ENCODE measurements at regions not wholly inside any gene's neighbourhood (a gene's known extent, or its start where the extent isn't known, plus 50 kb on each side); places are given as distances from the start of the nearest gene placed in this dataset.
A peak's percentile ranks its signal among the peaks of the same experiment; 100 is the strongest.

DNA sequence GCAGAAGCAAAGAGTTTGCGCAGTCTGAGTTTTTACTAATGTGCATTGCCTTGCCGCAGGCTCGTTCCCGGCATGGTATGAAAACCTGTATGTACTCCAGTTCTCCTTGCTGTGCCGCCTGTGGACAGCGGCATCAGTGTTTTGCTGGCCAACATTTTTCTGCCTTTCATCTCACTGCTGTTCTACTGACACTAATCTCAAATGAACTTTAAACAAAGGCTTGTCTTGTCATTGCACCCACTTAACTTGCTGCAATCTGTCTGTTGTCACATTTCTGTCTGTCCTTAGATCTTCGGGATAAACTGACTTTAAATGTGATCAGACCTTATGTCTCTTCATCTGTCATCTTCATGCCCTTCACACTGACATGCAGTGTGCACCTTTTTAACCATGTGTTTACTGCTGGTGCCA is 71.7 kb upstream of the ZNRF2 start:
- Histone ChIP-seq H3K4me1 (ENCODE audit: control insufficient read depth in 2 of 2, insufficient read depth in 2 of 2, low read length in 1 of 2) (no peaks in the 10 kb centered on the region), H3K4me3 (ENCODE audit: low read depth in 1 of 2, low read length in 2 of 2) (no peak overlapping the region), H3K27me3 (ENCODE audit: control insufficient read depth in 1 of 2, insufficient read depth in 2 of 2, low read length in 2 of 2) (no peaks in the 10 kb centered on the region), H3K36me3 (ENCODE audit: control insufficient read depth in 2 of 2, insufficient read depth in 2 of 2, low read length in 1 of 2) (no peaks in the 10 kb centered on the region), H3K9me3 (ENCODE audit: control insufficient read depth in 2 of 2, insufficient read depth in 1 of 2, low read depth in 1 of 2, low read length in 1 of 2) (no peaks in the 10 kb centered on the region), H3K27ac (ENCODE audit: low read depth in 2 of 2, low read length in 1 of 2) (no peak overlapping the region)
- WGBS, 2 donors: 57 to 60% methylated on average over 7 of the region's 7 CpGs

DNA sequence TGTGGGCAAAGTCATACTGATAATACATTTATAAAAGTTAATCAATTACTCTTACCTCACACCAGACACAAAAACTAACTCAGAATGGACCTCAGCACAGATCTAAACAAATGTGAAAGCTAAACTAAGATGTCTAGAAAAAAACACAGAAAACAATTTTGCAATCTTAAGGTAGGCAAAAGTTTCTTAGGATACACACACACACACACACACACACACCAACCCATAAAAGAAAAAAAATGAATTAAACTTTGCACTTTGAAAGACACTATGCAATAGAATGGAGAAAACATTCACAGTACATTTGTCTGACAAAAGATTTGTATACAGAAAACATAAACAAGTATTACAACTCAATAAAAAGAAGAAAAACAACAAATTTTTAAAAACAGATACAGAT is 70.8 kb upstream of the ZNRF2 start:
- Histone ChIP-seq H3K27ac (ENCODE audit: low read depth in 2 of 2, low read length in 1 of 2) (no peak overlapping the region), H3K27me3 (ENCODE audit: control insufficient read depth in 1 of 2, insufficient read depth in 2 of 2, low read length in 2 of 2) (no peaks in the 10 kb centered on the region), H3K4me3 (ENCODE audit: low read depth in 1 of 2, low read length in 2 of 2) (no peak overlapping the region), H3K9me3 (ENCODE audit: control insufficient read depth in 2 of 2, insufficient read depth in 1 of 2, low read depth in 1 of 2, low read length in 1 of 2) (no peaks in the 10 kb centered on the region), H3K4me1 (ENCODE audit: control insufficient read depth in 2 of 2, insufficient read depth in 2 of 2, low read length in 1 of 2) (no peaks in the 10 kb centered on the region), H3K36me3 (ENCODE audit: control insufficient read depth in 2 of 2, insufficient read depth in 2 of 2, low read length in 1 of 2) (no peaks in the 10 kb centered on the region)

GRCh38 chr7:30214651-30215137 is 69.7 kb upstream of the ZNRF2 start:
- Histone ChIP-seq H3K27ac (ENCODE audit: low read depth in 2 of 2, low read length in 1 of 2) (no peak overlapping the region), H3K27me3 (ENCODE audit: control insufficient read depth in 1 of 2, insufficient read depth in 2 of 2, low read length in 2 of 2) (no peaks in the 10 kb centered on the region), H3K4me1 (ENCODE audit: control insufficient read depth in 2 of 2, insufficient read depth in 2 of 2, low read length in 1 of 2) (no peaks in the 10 kb centered on the region), H3K36me3 (ENCODE audit: control insufficient read depth in 2 of 2, insufficient read depth in 2 of 2, low read length in 1 of 2) (no peaks in the 10 kb centered on the region), H3K9me3 (ENCODE audit: control insufficient read depth in 2 of 2, insufficient read depth in 1 of 2, low read depth in 1 of 2, low read length in 1 of 2) (no peaks in the 10 kb centered on the region), H3K4me3 (ENCODE audit: low read depth in 1 of 2, low read length in 2 of 2) (no peak overlapping the region)
- WGBS, 2 donors: 92 to 93% methylated on average over 8 of the region's 8 CpGs

DNA sequence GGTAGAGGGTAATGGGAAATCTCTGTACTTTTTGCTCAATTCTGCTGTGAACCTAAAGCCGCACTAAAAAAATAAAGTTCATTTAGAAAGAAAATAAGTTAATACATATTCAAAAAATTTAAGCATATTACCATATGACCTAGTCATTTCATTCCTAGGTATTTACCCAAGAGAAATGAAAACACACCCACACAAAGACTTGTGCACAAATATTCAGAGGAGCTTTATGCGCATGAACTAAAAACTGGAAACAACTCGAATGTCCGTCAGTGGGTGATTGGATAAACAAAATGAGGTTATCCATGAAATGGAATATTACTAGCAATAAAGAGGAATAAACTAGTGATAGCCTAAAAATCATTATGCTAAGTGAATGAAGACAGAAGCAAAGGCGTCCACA is 62.6 kb upstream of the ZNRF2 start:
- Histone ChIP-seq H3K36me3 (ENCODE audit: control insufficient read depth in 2 of 2, insufficient read depth in 2 of 2, low read length in 1 of 2) (no peaks in the 10 kb centered on the region), H3K9me3 (ENCODE audit: control insufficient read depth in 2 of 2, insufficient read depth in 1 of 2, low read depth in 1 of 2, low read length in 1 of 2) (no peaks in the 10 kb centered on the region), H3K27ac (ENCODE audit: low read depth in 2 of 2, low read length in 1 of 2) (no peak overlapping the region), H3K4me3 (ENCODE audit: low read depth in 1 of 2, low read length in 2 of 2) (no peak overlapping the region), H3K27me3 (ENCODE audit: control insufficient read depth in 1 of 2, insufficient read depth in 2 of 2, low read length in 2 of 2) (no peaks in the 10 kb centered on the region), H3K4me1 (ENCODE audit: control insufficient read depth in 2 of 2, insufficient read depth in 2 of 2, low read length in 1 of 2) (peaks cover 2 to 8% of the 10 kb centered on the region in 2 donors)
- WGBS, 2 donors: 91 to 95% methylated on average over 5 of the region's 5 CpGs

DNA sequence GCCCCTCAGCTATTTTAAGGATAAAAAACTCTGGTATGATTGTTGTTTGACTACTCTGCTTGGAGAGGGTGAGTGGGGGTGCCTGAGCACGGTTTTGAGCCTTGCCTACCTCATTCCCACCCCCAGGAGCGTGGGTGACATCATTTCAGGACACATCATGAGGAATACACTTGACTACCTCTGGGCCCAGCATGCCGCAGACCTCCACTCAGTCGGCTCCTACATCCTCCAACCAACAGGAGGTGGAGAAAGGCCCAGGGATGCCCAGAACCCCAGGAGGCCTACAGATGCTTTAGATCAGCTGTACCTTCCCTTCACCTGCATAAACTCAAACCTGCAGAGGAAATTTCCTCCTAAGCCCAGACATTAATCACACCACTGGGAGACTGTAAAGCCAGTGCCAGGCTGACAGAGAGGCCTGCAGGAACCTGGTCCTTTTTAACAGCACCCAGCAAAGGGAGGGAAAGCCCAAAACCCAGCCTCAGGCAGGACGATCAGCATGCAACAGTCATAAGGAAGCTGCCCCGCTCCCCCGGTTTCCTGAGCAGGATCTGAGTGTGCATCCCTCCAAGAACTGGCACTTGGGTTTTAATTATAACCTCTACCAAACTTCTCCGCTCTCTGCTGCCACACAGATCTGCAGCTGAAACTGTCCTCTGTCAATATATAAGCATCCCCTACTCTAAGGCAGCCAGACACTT is 61.7 kb upstream of the ZNRF2 start:
- H3K27me3 ChIP-seq (ENCODE audit: control insufficient read depth in 1 of 2, insufficient read depth in 2 of 2, low read length in 2 of 2): no peaks in the 10 kb centered on the region

GRCh38 chr7:30223896-30224295 is 60.5 kb upstream of the ZNRF2 start:
- H3K4me1 ChIP-seq (ENCODE audit: control insufficient read depth in 2 of 2, insufficient read depth in 2 of 2, low read length in 1 of 2): peaks cover 2 to 11% of the 10 kb centered on the region in 2 donors
- no peak overlapping the region for H3K4me3 ChIP-seq (ENCODE audit: low read depth in 1 of 2, low read length in 2 of 2)
- no peak overlapping the region for H3K27ac ChIP-seq (ENCODE audit: low read depth in 2 of 2, low read length in 1 of 2)
- H3K9me3 ChIP-seq (ENCODE audit: control insufficient read depth in 2 of 2, insufficient read depth in 1 of 2, low read depth in 1 of 2, low read length in 1 of 2): no peaks in the 10 kb centered on the region
- H3K27me3 ChIP-seq (ENCODE audit: control insufficient read depth in 1 of 2, insufficient read depth in 2 of 2, low read length in 2 of 2): no peaks in the 10 kb centered on the region
- no peaks in the 10 kb centered on the region for H3K36me3 ChIP-seq (ENCODE audit: control insufficient read depth in 2 of 2, insufficient read depth in 2 of 2, low read length in 1 of 2)
- WGBS, 2 donors: 97 to 98% methylated on average over 2 of the region's 2 CpGs

More for the DNA sequence above, 61.7 kb upstream of the ZNRF2 start:
- Histone ChIP-seq H3K27ac (ENCODE audit: low read depth in 2 of 2, low read length in 1 of 2) (no peak overlapping the region), H3K36me3 (ENCODE audit: control insufficient read depth in 2 of 2, insufficient read depth in 2 of 2, low read length in 1 of 2) (no peaks in the 10 kb centered on the region), H3K4me3 (ENCODE audit: low read depth in 1 of 2, low read length in 2 of 2) (no peak overlapping the region), H3K4me1 (ENCODE audit: control insufficient read depth in 2 of 2, insufficient read depth in 2 of 2, low read length in 1 of 2) (peaks cover 2 to 11% of the 10 kb centered on the region in 2 donors), H3K9me3 (ENCODE audit: control insufficient read depth in 2 of 2, insufficient read depth in 1 of 2, low read depth in 1 of 2, low read length in 1 of 2) (no peaks in the 10 kb centered on the region)
- WGBS, 2 donors: 76 to 79% methylated on average over 8 of the region's 8 CpGs

DNA sequence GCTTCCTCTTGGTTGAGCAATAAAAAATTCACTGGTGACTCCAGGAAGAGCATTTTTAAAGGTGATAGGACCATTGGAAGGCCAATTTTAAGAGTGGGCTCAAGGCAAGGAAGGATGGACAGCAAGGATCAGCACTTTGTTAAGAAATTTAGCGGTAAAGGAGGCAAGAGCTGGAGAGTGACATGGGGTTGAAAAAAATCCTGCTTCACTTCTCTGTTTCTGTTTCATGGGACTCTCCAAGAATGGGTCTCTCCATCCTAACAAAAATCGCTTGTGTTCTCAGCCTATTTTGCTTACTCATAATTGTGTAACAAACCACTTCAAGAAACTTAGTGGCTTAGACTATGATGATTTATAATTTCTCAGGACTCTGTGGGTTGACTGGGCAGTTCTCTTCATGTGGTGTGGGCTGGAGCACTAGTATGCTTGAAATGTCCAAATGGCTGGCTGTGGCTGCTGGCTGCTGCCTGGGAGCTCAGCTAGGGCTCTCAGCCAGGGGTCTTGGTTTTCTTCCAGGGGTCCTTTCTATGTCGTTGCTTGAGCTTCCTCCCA is 59.8 kb upstream of the ZNRF2 start:
- Histone ChIP-seq H3K9me3 (ENCODE audit: control insufficient read depth in 2 of 2, insufficient read depth in 1 of 2, low read depth in 1 of 2, low read length in 1 of 2) (no peaks in the 10 kb centered on the region), H3K4me3 (ENCODE audit: low read depth in 1 of 2, low read length in 2 of 2) (no peak overlapping the region), H3K27ac (ENCODE audit: low read depth in 2 of 2, low read length in 1 of 2) (peak overlapping the region in 1 of 2 donors; percentile 57), H3K36me3 (ENCODE audit: control insufficient read depth in 2 of 2, insufficient read depth in 2 of 2, low read length in 1 of 2) (no peaks in the 10 kb centered on the region), H3K27me3 (ENCODE audit: control insufficient read depth in 1 of 2, insufficient read depth in 2 of 2, low read length in 2 of 2) (no peaks in the 10 kb centered on the region), H3K4me1 (ENCODE audit: control insufficient read depth in 2 of 2, insufficient read depth in 2 of 2, low read length in 1 of 2) (peaks cover 2 to 11% of the 10 kb centered on the region in 2 donors)
- 58 to 60% methylated on average over 3 of the region's 3 CpGs for WGBS, 2 donors

- Histone ChIP-seq H3K4me1 (ENCODE audit: control insufficient read depth in 2 of 2, insufficient read depth in 2 of 2, low read length in 1 of 2) (peaks cover 2 to 11% of the 10 kb centered on the region in 2 donors), H3K27me3 (ENCODE audit: control insufficient read depth in 1 of 2, insufficient read depth in 2 of 2, low read length in 2 of 2) (no peaks in the 10 kb centered on the region), H3K9me3 (ENCODE audit: control insufficient read depth in 2 of 2, insufficient read depth in 1 of 2, low read depth in 1 of 2, low read length in 1 of 2) (no peaks in the 10 kb centered on the region), H3K27ac (ENCODE audit: low read depth in 2 of 2, low read length in 1 of 2) (peak overlapping the region; percentile 76 to 95), H3K4me3 (ENCODE audit: low read depth in 1 of 2, low read length in 2 of 2) (no peak overlapping the region), H3K36me3 (ENCODE audit: control insufficient read depth in 2 of 2, insufficient read depth in 2 of 2, low read length in 1 of 2) (no peaks in the 10 kb centered on the region)
- WGBS, 2 donors: 30 to 31% methylated on average over 7 of the region's 7 CpGs
Measured at GRCh38 chr7:30225863-30226613, 58.4 kb upstream of the ZNRF2 start.

DNA sequence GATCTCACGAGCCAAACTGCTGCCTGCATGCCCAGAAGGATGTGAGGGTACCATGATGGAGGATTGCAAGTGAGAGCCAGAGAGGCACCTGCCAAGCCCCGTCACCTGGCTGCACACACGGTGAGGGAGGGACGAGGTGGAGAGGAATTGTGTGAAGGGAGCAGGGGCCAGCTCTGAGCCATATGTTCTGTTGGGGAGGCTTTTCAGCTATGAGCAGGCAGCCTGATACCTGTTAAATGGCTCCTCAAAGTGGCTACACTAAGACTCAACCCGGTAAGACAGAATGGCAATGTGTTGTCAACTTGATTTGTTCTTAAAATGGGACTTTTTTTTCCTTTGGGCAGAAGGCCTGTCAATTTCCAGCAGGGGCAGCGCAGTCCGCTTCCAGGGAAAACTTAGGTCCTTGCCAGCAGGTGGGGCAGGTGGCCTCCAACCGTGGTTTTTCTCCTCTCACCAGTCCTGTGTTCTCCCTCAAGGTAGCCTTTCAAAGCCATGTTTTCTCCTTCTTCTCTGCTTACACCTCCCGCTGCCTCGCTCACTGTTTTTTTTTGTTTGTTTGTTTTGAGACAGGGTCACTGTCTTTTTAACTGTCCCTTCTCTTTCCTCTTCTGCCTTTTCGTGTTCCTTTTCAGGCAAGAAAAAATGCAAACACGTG is 57.7 kb upstream of the ZNRF2 start:
- Histone ChIP-seq H3K27ac (ENCODE audit: low read depth in 2 of 2, low read length in 1 of 2) (peak overlapping the region; percentile 76 to 95), H3K9me3 (ENCODE audit: control insufficient read depth in 2 of 2, insufficient read depth in 1 of 2, low read depth in 1 of 2, low read length in 1 of 2) (no peaks in the 10 kb centered on the region), H3K4me1 (ENCODE audit: control insufficient read depth in 2 of 2, insufficient read depth in 2 of 2, low read length in 1 of 2) (peaks cover 2 to 11% of the 10 kb centered on the region in 2 donors), H3K4me3 (ENCODE audit: low read depth in 1 of 2, low read length in 2 of 2) (no peak overlapping the region), H3K36me3 (ENCODE audit: control insufficient read depth in 2 of 2, insufficient read depth in 2 of 2, low read length in 1 of 2) (no peaks in the 10 kb centered on the region), H3K27me3 (ENCODE audit: control insufficient read depth in 1 of 2, insufficient read depth in 2 of 2, low read length in 2 of 2) (no peaks in the 10 kb centered on the region)
- 52 to 55% methylated on average over 12 of the region's 12 CpGs for WGBS, 2 donors
